Esophagus squamous epithelium (tissue), 4 donors: ENCODE measurements at regions not wholly inside any gene's neighbourhood (a gene's known extent, or its start where the extent isn't known, plus 50 kb on each side); places are given as distances from the start of the nearest gene placed in this dataset.

Experiments used
- POLR2A ChIP-seq, 4 donors: fragments of 450-650 bp; IDR thresholded peaks; one replicate each; pipeline ENCODE4 v1.6.1; 2017; ENCODE audit warnings: antibody characterized with exemption in 4 of 4, mild to moderate bottlenecking in 4 of 4, moderate library complexity in 3 of 4
- TF ChIP-seq, protein P1 (sequence below), 6 experiments: fragments of 450-650 bp in 4 of 6; fragments of 200-600 bp in 2 of 6; sonication (generic) in 2 of 6; IDR thresholded peaks; one replicate each; pipeline ENCODE4 v1.5.1; 2016 to 2019; ENCODE audit warnings: antibody characterized with exemption in 6 of 6, mild to moderate bottlenecking in 4 of 6, moderate library complexity in 4 of 6

DNA sequence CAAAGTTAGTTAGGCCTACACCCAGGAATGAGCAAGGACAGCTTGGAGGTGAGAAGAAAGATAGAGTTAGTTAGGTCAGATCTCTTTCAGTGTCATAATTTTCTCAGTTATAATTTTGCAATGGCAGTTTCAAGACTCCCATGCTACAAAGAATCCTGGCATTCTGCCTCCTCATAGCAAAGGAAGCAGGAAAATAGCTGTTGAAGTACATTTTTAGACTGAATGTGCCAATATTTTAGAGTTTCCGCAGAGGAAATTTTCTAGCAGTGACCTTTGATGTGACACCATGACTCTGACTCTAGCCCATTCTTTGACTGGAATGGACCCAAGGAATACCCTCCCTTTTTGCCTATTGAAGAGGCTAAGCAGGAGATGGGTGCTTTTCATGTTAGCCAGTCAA lies 371.7 kb downstream of the PIK3C3 start:
- TF ChIP-seq, protein P1, sequence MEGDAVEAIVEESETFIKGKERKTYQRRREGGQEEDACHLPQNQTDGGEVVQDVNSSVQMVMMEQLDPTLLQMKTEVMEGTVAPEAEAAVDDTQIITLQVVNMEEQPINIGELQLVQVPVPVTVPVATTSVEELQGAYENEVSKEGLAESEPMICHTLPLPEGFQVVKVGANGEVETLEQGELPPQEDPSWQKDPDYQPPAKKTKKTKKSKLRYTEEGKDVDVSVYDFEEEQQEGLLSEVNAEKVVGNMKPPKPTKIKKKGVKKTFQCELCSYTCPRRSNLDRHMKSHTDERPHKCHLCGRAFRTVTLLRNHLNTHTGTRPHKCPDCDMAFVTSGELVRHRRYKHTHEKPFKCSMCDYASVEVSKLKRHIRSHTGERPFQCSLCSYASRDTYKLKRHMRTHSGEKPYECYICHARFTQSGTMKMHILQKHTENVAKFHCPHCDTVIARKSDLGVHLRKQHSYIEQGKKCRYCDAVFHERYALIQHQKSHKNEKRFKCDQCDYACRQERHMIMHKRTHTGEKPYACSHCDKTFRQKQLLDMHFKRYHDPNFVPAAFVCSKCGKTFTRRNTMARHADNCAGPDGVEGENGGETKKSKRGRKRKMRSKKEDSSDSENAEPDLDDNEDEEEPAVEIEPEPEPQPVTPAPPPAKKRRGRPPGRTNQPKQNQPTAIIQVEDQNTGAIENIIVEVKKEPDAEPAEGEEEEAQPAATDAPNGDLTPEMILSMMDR (IDR thresholded peaks at IDR 0.05): no peak
- TF ChIP-seq POLR2A (IDR thresholded peaks at IDR 0.05): no peak
